HCT116 (cell line): ENCODE measurements at regions not wholly inside any gene's neighbourhood (a gene's known extent, or its start where the extent isn't known, plus 50 kb on each side); places are given as distances from the start of the nearest gene placed in this dataset.

Experiments
- ATAC-seq: fragments of 200-7000 bp; cut with Tn5 transposase; 2 replicates; pipeline ENCODE4 v1.9.1; 2020; ENCODE audit warnings: mild to moderate bottlenecking, moderate library complexity
- BruUV-seq: library from RNA; stranded (reverse); fragments of 400-500 nt; replicated peaks from 2 replicates; lab custom pipeline; 2021; lab: Mats Ljungman, UMichigan
- CTCF ChIA-PET: fragments of 300-600 bp; sonication (Branson Sonifier 250); formaldehyde crosslinking; loops from one replicate; lab custom pipeline; 2021; ENCODE audit warnings: antibody characterized with exemption; lab: Charles Lee
- POLR2A ChIA-PET: fragments of 300-600, 350-600 bp; sonication (Branson Sonifier 250); formaldehyde crosslinking; loops from one replicate; lab custom pipeline; 2021; ENCODE audit warnings: antibody characterized with exemption; lab: Charles Lee
- RAD21 ChIA-PET, 2 experiments: fragments of 300-600 bp; sonication (Branson Sonifier 250); formaldehyde crosslinking; loops; one replicate each; lab custom pipeline; 2023; ENCODE audit warnings: low total read pairs in 2 of 2; ENCODE audit not compliant: uncharacterized antibody in 2 of 2, unreplicated experiment in 2 of 2, low non-redundant PET in 1 of 2; lab: Charles Lee
- DNase-seq: peaks from one replicate; pipeline ENCODE4 v3.0.0-alpha.2; 2010; ENCODE audit warnings: low read depth, low spot score
- H2AFZ ChIP-seq: fragments of 200-600 bp; shearing (Covaris generic), sonication (generic); 2 replicates; pipeline ENCODE4 v1.6.1; 2017; ENCODE audit warnings: low read depth, mixed run types, mixed read lengths, antibody characterized with exemption, low read length; ENCODE audit not compliant: poor library complexity, severe bottlenecking
- H3K27ac ChIP-seq: 2 replicates; pipeline ENCODE4 v1.5.1; 2012; ENCODE audit warnings: low read depth, low read length
- H3K27me3 ChIP-seq: fragments of 200-600 bp; sonication (generic); 2 replicates; pipeline ENCODE4 v1.6.1; 2016; ENCODE audit warnings: mixed run types, low read length, mixed read lengths; ENCODE audit not compliant: insufficient read depth
- H3K36me3 ChIP-seq, 2 experiments: fragments of 200-500 bp in 1 of 2; fragments of 200-600 bp in 1 of 2; sonication (Bioruptor generic) in 1 of 2; sonication (generic) in 1 of 2; 2 replicates each; pipeline versions ENCODE4 v1.5.1 to v1.6.1; 2014 to 2016; ENCODE audit warnings: low read length in 2 of 2, inconsistent platforms in 1 of 2, mixed read lengths in 1 of 2, mixed run types in 1 of 2; ENCODE audit not compliant: insufficient read depth in 2 of 2, control insufficient read depth in 1 of 2
- H3K4me1 ChIP-seq, 2 experiments: fragments of 200-600 bp in 1 of 2; sonication (generic) in 1 of 2; 2 replicates each; pipeline versions ENCODE4 v1.5.1 to v1.6.1; 2012 to 2017; ENCODE audit warnings: low read length in 2 of 2, inconsistent platforms in 1 of 2, mild to moderate bottlenecking in 1 of 2, mixed read lengths in 1 of 2, mixed run types in 1 of 2, moderate library complexity in 1 of 2; ENCODE audit not compliant: insufficient read depth in 2 of 2, control insufficient read depth in 1 of 2
- H3K4me2 ChIP-seq: fragments of 200-600 bp; sonication (generic); 2 replicates; pipeline ENCODE4 v1.6.1; 2017; ENCODE audit warnings: mixed run types, low read length, mixed read lengths
- H3K4me3 ChIP-seq, 2 experiments: fragments of 200-600 bp in 1 of 2; sonication (generic) in 1 of 2; replicated peaks in 1 of 2; 2 replicates each; pipeline ENCODE4 v1.5.1; 2011 to 2016; ENCODE audit warnings: low read length in 2 of 2, control low read depth in 1 of 2, low read depth in 1 of 2, mild to moderate bottlenecking in 1 of 2, mixed read lengths in 1 of 2, mixed run types in 1 of 2
- H3K79me2 ChIP-seq: fragments of 200-600 bp; sonication (generic); 2 replicates; pipeline ENCODE4 v1.6.1; 2017; ENCODE audit warnings: mild to moderate bottlenecking, mixed run types, low read length, moderate library complexity, mixed read lengths; ENCODE audit not compliant: insufficient read depth
- H3K9ac ChIP-seq: fragments of 200-600 bp; sonication (generic); 2 replicates; pipeline ENCODE4 v1.6.1; 2016; ENCODE audit warnings: low read length, mixed read lengths
- H3K9me2 ChIP-seq: fragments of 200-600 bp; sonication (generic), shearing (Covaris generic); 2 replicates; pipeline ENCODE4 v1.6.1; 2017; ENCODE audit warnings: mixed run types, mild to moderate bottlenecking, moderate library complexity; ENCODE audit not compliant: insufficient read depth
- H3K9me3 ChIP-seq, 2 experiments: fragments of 200-500 bp in 1 of 2; fragments of 200-600 bp in 1 of 2; sonication (Bioruptor generic) in 1 of 2; sonication (generic) in 1 of 2; 2 replicates each; pipeline ENCODE4 v1.6.1; 2014 to 2017; ENCODE audit warnings: low read length in 2 of 2, mixed read lengths in 2 of 2, inconsistent platforms in 1 of 2, low read depth in 1 of 2, mild to moderate bottlenecking in 1 of 2, mixed run types in 1 of 2, moderate library complexity in 1 of 2; ENCODE audit not compliant: control insufficient read depth in 1 of 2, insufficient read depth in 1 of 2
- H4K20me1 ChIP-seq: fragments of 200-600 bp; sonication (generic), shearing (Covaris generic); 2 replicates; pipeline ENCODE4 v1.6.1; 2017; ENCODE audit warnings: mixed run types, mild to moderate bottlenecking, moderate library complexity; ENCODE audit not compliant: insufficient read depth
- CBX3 ChIP-seq: IDR thresholded peaks from 2 replicates; pipeline ENCODE4 v1.6.1; 2012; ENCODE audit warnings: low read depth
- CEBPB ChIP-seq: IDR thresholded peaks from 2 replicates; pipeline ENCODE4 v1.6.1; 2012; ENCODE audit warnings: low read depth
- CTCF ChIP-seq, 3 experiments: fragments of 200-600 bp in 1 of 3; sonication (generic) in 1 of 3; IDR thresholded peaks in 2 of 3; conservative IDR thresholded peaks in 1 of 3; 2 replicates each; pipeline ENCODE4 v1.5.1; 2012 to 2017; ENCODE audit warnings: low read depth in 2 of 3, low read length in 2 of 3, antibody characterized with exemption in 1 of 3, borderline replicate concordance in 1 of 3, control low read depth in 1 of 3, mild to moderate bottlenecking in 1 of 3, mixed read lengths in 1 of 3, mixed run types in 1 of 3, moderate library complexity in 1 of 3; ENCODE audit not compliant: insufficient read depth in 1 of 3
- EZH2 ChIP-seq: fragments of 200-600 bp; sonication (generic); IDR thresholded peaks from 2 replicates; pipeline ENCODE4 v1.6.1; 2017; ENCODE audit warnings: antibody characterized with exemption, mixed run types
- EZH2phosphoT487 ChIP-seq: fragments of 200-600 bp; IDR thresholded peaks from 2 replicates; pipeline ENCODE4 v1.6.1; 2018; ENCODE audit warnings: antibody characterized with exemption, borderline replicate concordance
- FOSL1 ChIP-seq: IDR thresholded peaks from 2 replicates; pipeline ENCODE4 v1.6.1; 2012; ENCODE audit warnings: low read depth
- RAD21 ChIP-seq: IDR thresholded peaks from 2 replicates; pipeline ENCODE4 v1.6.1; 2012; ENCODE audit warnings: low read depth, mild to moderate bottlenecking
- YY1 ChIP-seq: IDR thresholded peaks from 2 replicates; pipeline ENCODE4 v1.6.1; 2011; ENCODE audit warnings: low read length, low read depth, moderate library complexity, mild to moderate bottlenecking; ENCODE audit not compliant: insufficient replicate concordance; ENCODE audit errors: extremely low read depth
- ZFX ChIP-seq: fragments of 450-650 bp; IDR thresholded peaks from 2 replicates; pipeline ENCODE4 v1.6.1; 2017
- ZNF274 ChIP-seq: fragments of 200-500 bp; sonication (Bioruptor generic); IDR thresholded peaks from 2 replicates; pipeline ENCODE4 v1.6.1; 2014; ENCODE audit warnings: mild to moderate bottlenecking, low read depth, low read length, inconsistent platforms
- intact Hi-C: fragments of 100-400 bp; cut with micrococcal nuclease; formaldehyde crosslinking; loops from 2 replicates; pipeline ENCODE4 v1.10.0; 2022
- TF ChIP-seq, protein P1 (sequence below): IDR thresholded peaks from 2 replicates; pipeline ENCODE4 v1.6.1; 2011; ENCODE audit warnings: mild to moderate bottlenecking, low read length, moderate library complexity; ENCODE audit not compliant: insufficient replicate concordance; ENCODE audit errors: extremely low read depth
- TF ChIP-seq, protein P2 (sequence below): IDR thresholded peaks from 2 replicates; pipeline ENCODE4 v1.6.1; 2012

DNA sequence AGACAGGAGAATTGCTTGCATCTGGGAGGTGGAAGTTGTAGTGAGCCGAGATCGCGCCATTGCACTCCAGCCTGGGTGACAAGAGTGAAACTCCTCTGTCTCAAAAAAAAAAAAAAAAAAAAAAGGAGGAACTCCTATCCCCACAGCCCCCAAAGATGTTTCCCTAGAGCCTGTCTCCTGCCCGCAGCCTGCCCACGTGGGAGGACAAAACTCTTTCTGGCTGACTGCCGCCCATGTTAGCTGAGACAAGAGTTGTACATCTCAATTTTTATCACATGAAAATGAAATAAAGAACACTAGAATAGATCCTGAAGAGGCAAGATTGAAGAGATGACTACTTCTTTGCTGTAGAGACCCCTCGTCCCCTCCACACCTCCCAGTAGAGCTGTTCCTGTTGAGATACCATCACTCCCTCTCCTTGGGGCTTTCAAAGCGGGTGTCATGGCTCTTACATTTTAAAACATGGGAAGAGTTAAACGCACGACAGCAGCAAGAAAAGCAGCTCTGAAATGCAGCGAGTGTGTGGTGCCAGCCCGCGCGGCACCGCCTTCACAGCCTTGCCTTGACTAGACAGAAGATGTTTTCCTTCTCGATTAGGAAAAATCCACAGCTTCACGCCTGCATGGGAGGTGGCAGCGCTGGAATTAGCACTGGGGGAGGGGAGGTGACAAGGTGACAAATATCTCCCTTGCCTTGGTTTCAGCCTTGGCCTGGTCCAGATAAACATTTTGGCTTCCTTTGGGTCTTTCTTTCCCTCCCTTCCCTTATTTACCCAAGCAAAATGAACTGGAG, 253.4 kb upstream of the CSF3R start:
- BruUV-seq, result no TSS peak

More for the DNA sequence above, 253.4 kb upstream of the CSF3R start:
- Histone ChIP-seq H3K27me3 (peaks cover 54% of the 10 kb centered on the region), H3K4me1 (no peaks in the 10 kb centered on the region), H3K79me2 (no peaks in the 10 kb centered on the region), H3K4me2 (no peak overlapping the region), H3K9ac (no peak overlapping the region), H3K27ac (no peak overlapping the region), H3K4me3 (no peak overlapping the region), H3K9me3 (no peaks in the 10 kb centered on the region), H4K20me1 (no peaks in the 10 kb centered on the region), H2AFZ (no peak overlapping the region), H3K9me2 (no peaks in the 10 kb centered on the region), H3K36me3 (no peaks in the 10 kb centered on the region)
- no peak for ATAC-seq
- ChIA-PET CTCF (interaction anchor here (1.0 kb wide), 1 partner anchor 9 kb away, joined by 3 read pairs; no protein-coding TSS in a partner anchor), RAD21 (no interaction called here), POLR2A (no interaction called here)
- DNase-seq, result no peak
- TF ChIP-seq FOSL1, result no peak
- TF ChIP-seq CBX3, result no peak
- no peak for TF ChIP-seq ZNF274
- no peak for TF ChIP-seq EZH2phosphoT487
- no peak for TF ChIP-seq CEBPB
- TF ChIP-seq YY1, result no peak
- no peak for TF ChIP-seq CTCF (IDR thresholded peaks at IDR 0.05 in 2 of 3, conservative IDR thresholded peaks at IDR 0.05 in 1 of 3; ENCODE audit: borderline replicate concordance in 1 of 3, insufficient read depth in 1 of 3, low read depth in 2 of 3, low read length in 2 of 3)
- TF ChIP-seq, protein P1, sequence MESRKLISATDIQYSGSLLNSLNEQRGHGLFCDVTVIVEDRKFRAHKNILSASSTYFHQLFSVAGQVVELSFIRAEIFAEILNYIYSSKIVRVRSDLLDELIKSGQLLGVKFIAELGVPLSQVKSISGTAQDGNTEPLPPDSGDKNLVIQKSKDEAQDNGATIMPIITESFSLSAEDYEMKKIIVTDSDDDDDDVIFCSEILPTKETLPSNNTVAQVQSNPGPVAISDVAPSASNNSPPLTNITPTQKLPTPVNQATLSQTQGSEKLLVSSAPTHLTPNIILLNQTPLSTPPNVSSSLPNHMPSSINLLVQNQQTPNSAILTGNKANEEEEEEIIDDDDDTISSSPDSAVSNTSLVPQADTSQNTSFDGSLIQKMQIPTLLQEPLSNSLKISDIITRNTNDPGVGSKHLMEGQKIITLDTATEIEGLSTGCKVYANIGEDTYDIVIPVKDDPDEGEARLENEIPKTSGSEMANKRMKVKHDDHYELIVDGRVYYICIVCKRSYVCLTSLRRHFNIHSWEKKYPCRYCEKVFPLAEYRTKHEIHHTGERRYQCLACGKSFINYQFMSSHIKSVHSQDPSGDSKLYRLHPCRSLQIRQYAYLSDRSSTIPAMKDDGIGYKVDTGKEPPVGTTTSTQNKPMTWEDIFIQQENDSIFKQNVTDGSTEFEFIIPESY, result no peak
- no peak for TF ChIP-seq EZH2
- no peak for TF ChIP-seq ZFX
- TF ChIP-seq, protein P2, sequence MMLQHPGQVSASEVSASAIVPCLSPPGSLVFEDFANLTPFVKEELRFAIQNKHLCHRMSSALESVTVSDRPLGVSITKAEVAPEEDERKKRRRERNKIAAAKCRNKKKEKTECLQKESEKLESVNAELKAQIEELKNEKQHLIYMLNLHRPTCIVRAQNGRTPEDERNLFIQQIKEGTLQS, result no peak
- TF ChIP-seq RAD21, result no peak
- intact Hi-C loops, result no loop called here
